ENCODE measurements at regions not wholly inside any gene's neighbourhood (a gene's known extent, or its start where the extent isn't known, plus 50 kb on each side); places are given as distances from the start of the nearest gene placed in this dataset.
A peak's percentile ranks its signal among the peaks of the same experiment; 100 is the strongest.

- TF ChIP-seq ZHX2 (IDR thresholded peaks at IDR 0.05; ENCODE audit: low read depth) (no peak), ZHX2 (CRISPR knock-in tag; IDR thresholded peaks at IDR 0.05; ENCODE audit: borderline replicate concordance) (no peak), ZNF124 (CRISPR knock-in tag; IDR thresholded peaks at IDR 0.05) (no peak), MAZ (IDR thresholded peaks at IDR 0.05; ENCODE audit: borderline replicate concordance, low read depth, low read length) (no peak), MAZ (CRISPR knock-in tag; IDR thresholded peaks at IDR 0.05; ENCODE audit: low read depth) (no peak), EP300 (IDR thresholded peaks at IDR 0.05; ENCODE audit: low read depth in 2 of 2, low read length in 2 of 2) (peak in 1 of 2 experiments; percentile 18; a peak in 1 of 4 replicates), EP300 (CRISPR knock-in tag; IDR thresholded peaks at IDR 0.05; ENCODE audit: borderline replicate concordance) (no peak), ZNF784 (CRISPR knock-in tag; IDR thresholded peaks at IDR 0.05; ENCODE audit: borderline replicate concordance) (no peak), DDIT3 (CRISPR knock-in tag; IDR thresholded peaks at IDR 0.05) (no peak), ZMYM4 (CRISPR knock-in tag; IDR thresholded peaks at IDR 0.05) (peak; percentile 23; the same call in 1 of the 2 replicates), SOX5 (CRISPR knock-in tag; IDR thresholded peaks at IDR 0.05; ENCODE audit: borderline replicate concordance) (peak; percentile 65; the same call in 1 of the 2 replicates), ZNF44 (CRISPR knock-in tag; IDR thresholded peaks at IDR 0.05) (no peak), ZKSCAN5 (CRISPR knock-in tag; IDR thresholded peaks at IDR 0.05) (0 out of 2 replicates have a peak, but pooled peaks have one; percentile 39)
- TF ChIP-seq, protein P1, sequence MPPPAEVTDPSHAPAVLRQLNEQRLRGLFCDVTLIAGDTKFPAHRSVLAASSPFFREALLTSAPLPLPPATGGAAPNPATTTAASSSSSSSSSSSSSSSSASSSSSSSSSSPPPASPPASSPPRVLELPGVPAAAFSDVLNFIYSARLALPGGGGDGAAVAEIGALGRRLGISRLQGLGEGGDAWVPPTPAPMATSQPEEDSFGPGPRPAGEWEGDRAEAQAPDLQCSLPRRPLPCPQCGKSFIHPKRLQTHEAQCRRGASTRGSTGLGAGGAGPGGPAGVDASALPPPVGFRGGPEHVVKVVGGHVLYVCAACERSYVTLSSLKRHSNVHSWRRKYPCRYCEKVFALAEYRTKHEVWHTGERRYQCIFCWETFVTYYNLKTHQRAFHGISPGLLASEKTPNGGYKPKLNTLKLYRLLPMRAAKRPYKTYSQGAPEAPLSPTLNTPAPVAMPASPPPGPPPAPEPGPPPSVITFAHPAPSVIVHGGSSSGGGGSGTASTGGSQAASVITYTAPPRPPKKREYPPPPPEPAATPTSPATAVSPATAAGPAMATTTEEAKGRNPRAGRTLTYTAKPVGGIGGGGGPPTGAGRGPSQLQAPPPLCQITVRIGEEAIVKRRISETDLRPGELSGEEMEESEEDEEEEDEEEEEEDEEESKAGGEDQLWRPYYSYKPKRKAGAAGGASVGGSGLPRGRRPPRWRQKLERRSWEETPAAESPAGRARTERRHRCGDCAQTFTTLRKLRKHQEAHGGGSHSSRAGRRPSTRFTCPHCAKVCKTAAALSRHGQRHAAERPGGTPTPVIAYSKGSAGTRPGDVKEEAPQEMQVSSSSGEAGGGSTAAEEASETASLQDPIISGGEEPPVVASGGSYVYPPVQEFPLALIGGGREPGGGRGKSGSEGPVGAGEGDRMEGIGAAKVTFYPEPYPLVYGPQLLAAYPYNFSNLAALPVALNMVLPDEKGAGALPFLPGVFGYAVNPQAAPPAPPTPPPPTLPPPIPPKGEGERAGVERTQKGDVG (CRISPR knock-in tag; IDR thresholded peaks at IDR 0.05; ENCODE audit: borderline replicate concordance), result peak; percentile 89
Measured at GRCh38 chr14:101286271-101287018, 274.9 kb upstream of the DIO3 start (continued).
